ENCODE measurements at regions not wholly inside any gene's neighbourhood (a gene's known extent, or its start where the extent isn't known, plus 50 kb on each side); places are given as distances from the start of the nearest gene placed in this dataset.
"Not testable (repeated sequence)": the region's sequence is repeated elsewhere in the genome, so short reads cannot be mapped to it uniquely, and the experiment has no call there.

DNA sequence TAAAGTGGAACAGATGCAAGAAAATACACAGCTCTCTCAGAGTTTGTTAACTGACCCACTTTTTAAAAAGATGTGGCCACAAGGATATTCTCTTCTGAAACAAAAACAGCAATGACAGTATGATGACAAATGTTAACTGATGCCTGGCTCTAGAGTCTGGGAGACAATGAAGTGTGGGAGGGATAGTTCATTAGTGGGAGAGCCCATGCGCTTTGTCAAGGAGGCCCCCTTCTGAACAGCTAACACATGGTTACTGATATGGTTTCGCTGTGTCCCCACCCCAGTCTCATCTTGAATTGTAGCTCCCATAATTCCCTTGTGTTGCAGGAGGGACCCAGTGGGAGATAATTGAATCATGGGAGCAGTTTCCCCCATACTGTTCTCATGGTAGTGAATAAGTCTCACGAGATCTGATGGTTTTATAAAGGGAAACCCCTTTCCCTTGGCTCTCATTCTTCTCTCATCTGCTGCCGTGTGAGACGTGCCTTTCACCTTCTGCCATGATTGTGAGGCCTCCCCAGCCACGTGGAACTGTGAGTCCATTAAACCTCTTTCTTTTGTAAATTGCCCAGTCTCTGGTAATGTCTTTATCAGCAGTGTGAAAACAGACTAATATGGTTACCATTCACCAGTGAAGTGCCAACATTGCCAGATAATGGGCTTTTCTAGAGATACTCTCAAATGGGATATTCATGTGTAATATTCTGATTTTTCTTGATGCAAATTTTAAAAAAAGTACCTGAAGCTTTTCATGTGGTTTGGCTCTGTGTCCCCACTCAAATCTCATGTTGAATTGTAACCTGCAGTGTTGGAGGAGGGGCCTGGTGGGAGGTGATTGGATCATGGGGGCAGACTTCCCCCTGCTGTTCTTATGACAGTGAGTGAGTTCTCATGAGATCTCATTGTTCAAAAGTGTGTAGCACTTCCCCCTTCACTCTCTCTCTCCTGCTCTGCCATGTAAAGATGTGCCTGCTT, 435.8 kb downstream of the SHISA9 start:
- not testable (repeated sequence) for DNase-seq (ENCODE audit: low read depth)

DNA sequence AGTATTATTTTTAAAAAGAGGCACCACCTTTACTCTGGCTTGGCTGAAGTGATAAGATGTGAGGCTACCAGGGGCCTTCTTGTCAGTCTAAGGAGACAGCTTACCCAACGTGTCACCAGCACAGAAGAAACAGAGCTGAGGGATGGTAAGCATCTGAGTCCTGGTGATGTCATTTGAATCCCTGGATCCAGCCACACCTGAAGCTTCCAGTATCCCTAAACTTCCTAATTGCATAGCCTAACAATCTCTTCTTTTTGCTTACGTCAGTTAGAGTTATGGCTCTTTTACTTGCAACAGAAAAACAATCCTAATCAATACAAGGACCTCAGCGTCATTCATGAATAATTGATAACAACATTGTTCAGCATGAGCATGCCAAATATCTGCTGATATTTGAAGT, 436.6 kb downstream of the SHISA9 start:
- no peak for DNase-seq (ENCODE audit: low read depth)

DNA sequence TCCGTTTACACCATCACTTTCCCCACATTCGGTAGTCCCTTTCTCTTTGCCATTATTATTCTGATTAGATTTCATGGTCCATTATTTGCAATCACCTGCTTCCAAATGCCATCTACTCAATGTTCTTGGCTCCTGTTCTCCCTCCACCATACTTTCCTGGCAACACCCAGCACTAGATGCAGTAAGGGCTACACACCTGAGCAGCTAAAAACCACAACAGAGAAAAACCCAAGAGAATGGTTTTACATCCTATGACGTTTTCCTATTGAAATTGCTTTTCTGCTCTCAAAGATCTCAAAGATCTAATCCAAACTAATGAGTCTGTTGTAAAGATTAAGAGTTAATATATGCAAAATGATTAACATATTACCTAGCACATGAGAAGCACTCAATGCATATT, 441.3 kb downstream of the SHISA9 start:
- no peak for DNase-seq (ENCODE audit: low read depth)

DNA sequence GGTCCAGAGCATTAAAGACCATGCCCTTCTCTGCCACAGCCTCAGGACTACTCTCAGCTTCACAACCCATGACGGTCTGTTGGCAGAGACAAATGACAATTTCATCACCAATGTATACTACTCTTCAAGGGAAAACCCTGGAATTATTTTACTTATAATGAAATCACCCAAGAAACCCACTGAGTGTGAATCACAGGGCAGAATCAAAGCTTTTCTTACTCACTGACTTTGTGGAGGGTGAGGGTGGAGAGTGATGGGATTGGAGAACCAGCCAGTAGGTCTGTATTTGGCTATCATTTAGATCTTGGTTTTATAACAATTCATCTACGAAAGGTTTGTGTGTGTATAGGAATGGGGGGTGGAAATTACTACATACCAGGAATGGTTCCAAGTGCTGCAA, 442.6 kb downstream of the SHISA9 start:
- no peak for DNase-seq (ENCODE audit: low read depth)

DNA sequence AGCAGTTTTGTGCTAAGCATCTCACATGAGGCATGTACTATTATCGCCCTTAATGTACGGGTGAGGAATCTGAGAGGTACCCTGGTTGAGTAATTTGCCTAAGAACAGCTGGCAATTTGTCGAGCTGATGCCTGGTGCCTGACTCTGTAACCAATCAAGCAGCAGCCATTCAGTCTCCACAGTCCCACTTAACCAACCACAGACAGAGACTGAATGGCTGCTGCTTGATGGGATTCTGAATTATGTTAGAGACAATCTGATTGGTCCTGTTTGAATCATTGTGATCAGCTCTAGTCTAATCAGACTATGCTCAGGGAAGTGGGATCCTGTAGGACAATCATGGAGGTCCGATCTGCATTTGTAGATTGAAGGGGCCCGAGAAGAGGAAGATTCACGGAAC, 447.0 kb downstream of the SHISA9 start:
- no peak for DNase-seq (ENCODE audit: low read depth)

DNA sequence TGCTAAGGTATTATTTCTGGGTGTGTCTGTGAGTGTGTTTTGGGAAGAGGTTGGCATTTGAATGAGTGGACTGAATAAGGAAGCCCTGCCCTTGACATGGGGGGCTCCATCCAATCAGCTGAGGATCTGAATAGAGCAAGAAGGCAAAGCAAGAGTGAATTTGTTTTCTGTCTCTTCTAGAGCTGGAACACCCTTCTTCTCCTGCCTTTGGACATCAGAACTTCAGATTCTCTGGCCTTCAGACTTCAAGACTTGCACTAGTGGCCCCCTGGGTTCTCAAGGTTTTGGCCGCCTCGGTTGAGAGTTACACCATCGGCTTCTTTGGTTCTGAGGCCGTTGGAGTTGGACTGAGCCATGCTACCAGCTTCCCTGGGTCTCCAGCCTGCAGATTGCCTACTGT, 448.6 kb downstream of the SHISA9 start:
- DNase-seq (ENCODE audit: low read depth), result no peak

DNA sequence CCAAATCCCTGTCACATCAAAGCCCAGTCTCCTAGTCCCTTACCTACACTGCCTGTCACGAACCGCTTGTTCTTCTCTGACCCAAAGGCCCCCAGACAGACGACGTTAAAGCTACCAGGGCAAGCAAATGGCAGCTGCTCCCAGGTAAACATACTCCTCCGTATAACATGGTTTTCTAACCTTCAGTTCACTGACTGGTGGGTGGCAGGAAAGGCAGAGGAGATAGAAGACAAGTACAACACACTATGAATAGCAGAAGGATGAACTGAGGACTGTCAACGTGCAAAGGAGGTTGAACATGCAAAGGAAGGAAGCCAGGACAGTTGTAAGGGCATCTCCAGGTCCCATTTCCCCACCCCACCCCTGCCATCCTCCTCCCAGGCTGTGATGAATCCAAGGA, 449.8 kb downstream of the SHISA9 start:
- DNase-seq (ENCODE audit: low read depth), result no peak

DNA sequence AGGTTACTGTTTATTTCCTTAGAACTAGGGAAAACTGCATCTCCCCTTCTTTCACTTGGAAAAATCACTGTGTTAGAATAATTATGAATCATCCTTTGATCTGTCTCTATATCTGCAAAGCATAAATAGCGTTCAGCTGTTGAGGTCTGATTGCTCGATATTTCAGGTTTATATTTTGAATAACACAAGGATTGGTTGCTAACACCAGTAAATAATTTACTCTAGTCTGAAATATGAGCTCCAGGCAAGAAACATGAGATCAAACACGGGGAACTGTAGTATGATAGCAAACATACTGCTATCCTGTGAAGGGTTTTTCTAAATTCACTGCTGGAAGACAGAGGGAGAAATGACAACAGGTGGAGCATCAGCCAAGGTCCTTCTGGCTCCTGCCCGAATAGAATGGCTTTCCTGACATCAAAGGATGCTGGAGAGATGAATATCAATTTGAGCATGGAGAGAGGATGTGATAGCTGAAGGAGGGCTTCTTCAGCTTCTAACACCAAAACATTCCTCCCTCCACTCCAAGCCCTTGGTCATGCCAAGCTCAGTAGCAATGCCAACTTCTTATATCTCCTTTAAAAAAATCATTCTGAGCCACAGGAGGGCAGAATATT, 450.3 kb downstream of the SHISA9 start:
- DNase-seq (ENCODE audit: low read depth), result no peak

DNA sequence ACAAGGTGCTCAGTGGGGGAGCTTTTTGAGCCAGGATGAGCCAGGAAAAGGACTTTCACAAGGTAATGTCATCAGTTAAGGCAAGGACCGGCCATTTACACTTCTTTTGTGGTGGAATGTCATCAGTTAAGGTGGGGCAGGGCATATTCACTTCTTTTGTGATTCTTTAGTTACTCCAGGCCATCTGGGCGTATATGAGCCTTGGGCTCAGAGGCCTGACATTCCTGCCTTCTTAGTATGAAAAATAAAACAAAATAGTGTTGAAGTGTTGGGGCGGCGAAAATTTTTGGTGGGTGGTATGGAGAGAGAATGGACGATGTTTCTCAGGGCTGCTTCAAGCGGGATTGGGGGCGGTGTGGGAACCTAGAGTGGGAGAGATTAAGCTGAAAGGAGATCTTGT, 451.4 kb downstream of the SHISA9 start:
- DNase-seq (ENCODE audit: low read depth), result not testable (repeated sequence)

DNA sequence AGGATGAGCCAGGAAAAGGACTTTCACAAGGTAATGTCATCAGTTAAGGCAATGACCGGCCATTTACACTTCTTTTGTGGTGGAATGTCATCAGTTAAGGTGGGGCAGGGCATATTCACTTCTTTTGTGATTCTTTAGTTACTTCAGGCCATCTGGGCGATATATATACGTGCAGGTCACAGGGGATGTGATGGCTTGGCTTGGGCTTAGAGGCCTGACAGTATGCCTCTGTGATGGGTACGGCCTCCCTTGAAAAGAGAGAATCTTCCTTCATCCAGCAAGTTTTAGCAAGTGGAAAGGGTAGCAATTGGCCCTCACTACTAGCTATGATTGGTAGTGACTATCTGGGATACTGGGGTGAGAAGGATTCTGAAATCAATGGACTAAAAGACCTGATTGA, 456.4 kb downstream of the SHISA9 start:
- DNase-seq (ENCODE audit: low read depth), result not testable (repeated sequence)

DNA sequence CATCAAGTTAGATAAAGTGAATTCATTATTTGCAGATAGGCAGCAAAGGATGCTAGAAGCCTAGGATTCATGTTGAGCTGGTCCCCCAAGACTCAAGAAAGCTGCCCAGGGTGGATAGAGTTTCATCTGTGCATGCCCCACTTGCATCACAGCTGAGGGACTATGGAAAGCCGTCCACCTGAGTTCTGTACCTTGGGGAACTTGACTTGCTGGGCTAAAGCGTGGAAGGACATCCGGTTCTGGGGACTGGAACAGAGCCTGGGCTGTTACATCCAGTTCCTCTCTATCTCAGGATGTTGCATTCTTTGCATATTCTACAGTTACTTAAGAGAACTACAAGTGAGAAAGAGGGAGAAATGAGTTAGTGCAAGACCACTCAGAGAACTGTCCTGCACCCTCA, 458.4 kb downstream of the SHISA9 start:
- DNase-seq (ENCODE audit: low read depth), result no peak

DNA sequence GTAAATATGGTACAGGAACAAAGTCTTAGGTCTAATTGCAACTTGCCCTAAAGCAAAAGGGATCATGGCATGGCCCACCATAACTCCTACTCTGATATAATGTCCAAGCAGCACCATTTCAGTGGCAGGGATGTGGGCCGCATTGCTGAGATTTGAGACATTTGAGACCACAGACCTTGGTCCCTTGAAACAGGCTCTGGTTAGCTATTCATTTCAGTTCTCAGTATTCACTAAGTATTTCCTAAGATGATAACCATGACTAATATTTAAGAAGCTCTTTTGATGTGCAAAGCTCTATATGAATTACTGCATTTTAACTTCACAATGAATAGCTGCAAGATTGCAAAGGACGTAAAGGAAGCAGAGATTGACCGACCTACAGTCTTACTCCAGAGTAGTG, 471.0 kb downstream of the SHISA9 start:
- no peak for DNase-seq (ENCODE audit: low read depth)

DNA sequence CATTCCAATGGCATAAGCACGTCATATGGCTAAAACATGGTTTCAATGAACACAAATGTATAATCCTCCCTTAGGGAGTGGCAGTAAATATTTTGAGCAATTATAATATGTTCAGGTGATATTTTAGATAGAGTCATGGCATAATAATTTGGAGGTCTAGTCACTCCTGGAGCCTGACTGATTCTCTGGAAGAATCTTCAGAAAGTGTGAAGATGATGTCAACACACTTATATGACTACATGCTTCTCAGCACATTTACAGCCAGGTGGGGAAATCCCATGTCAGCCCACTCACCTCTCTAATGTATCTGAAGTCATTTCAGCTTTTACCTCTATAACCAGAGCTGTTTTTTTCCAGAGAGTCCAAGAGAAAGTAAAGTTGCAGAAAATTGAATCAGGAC, 474.8 kb downstream of the SHISA9 start:
- no peak for DNase-seq (ENCODE audit: low read depth)

DNA sequence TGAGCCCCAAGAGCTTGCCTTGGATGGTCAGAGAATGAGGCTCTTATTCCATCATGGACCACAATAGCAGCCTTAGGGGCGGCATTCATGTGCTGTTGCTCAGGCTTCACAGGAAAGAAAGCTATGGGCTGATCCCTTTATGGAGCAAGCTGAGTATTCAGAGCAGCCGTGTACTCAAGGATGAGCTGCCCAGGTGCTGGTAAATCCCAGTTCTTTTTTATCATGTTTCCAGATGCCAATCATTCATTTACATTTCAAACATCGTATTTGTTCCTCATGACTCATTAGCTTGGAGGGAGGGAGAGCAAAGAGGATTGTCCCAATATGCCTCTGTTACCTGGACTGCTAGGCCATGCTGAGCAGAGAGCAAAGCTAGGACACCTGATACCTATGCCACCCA, 475.7 kb downstream of the SHISA9 start:
- DNase-seq (ENCODE audit: low read depth), result no peak

DNA sequence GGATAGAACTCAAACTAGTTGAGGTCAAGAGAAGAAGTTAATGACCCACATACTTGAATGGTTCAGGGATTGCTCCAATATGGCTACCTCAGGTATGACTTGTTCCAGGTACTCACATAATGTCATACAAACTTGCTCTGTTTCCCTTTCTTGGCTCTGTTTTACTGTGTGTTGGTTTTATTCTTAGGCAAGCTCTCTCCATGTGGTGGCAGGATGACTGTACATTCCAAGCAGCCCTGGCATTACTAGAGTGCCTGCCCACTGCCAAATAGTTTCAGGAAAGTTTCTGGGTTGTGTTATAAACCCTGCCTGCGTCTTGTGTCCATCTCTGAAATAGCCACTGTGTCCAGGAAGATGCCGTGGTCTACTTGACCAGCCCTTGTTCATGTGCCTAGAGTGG, 476.8 kb downstream of the SHISA9 start:
- DNase-seq (ENCODE audit: low read depth), result no peak

DNA sequence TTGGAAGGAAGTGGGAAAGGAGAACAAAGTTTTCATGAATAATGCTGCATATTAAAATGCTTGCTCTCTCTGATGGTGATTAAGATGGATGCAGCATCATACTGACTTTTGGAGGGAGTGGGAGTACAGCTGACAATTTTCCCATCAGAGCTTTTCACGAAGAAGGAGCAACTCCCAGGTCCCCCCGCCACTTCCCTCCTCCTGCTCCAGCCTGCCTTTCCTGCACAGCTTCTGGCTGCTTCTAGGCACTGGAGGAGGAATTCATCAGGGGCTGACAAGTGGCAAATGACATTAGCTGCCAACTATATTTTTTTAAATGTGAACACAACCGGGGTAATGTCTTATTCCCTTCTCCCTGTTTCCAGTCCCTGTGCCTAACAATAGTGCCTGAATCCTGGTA, 477.9 kb downstream of the SHISA9 start:
- DNase-seq (ENCODE audit: low read depth), result no peak

DNA sequence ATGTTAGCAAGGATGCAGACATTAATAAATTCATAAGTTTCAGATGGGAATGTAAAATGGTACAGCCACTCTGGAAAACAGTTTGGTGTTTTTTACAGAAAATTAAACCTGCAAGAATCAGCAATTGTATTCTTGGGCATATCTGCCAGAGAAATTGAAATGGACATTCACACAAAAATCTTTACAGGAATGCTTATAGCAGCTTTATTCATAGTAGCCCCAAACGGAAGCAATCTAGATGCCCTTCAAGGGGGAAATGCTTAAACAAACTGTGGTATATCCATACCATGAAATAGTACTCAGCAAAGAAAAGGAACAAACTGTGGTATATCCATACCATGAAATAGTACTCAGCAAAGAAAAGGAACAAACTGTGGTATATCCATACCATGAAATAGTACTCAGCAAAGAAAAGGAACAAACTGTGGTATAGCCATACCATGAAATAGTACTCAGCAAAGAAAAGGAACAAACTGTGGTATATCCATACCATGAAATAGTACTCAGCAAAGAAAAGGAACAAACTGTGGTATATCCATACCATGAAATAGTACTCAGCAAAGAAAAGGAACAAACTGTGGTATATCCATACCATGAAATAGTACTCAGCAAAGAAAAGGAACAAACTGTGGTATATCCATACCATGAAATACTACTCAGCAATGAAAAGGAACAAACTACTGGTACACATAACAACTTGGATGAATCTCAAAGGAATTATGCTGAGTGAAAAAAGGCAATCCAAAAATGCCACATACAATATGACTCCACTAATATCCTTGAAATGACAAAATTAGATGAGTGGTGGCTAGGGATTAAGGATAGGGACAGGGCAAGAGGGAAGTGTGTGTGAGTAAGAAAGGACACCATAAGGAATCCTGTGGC, 484.0 kb downstream of the SHISA9 start:
- DNase-seq (ENCODE audit: low read depth), result not testable (repeated sequence)

DNA sequence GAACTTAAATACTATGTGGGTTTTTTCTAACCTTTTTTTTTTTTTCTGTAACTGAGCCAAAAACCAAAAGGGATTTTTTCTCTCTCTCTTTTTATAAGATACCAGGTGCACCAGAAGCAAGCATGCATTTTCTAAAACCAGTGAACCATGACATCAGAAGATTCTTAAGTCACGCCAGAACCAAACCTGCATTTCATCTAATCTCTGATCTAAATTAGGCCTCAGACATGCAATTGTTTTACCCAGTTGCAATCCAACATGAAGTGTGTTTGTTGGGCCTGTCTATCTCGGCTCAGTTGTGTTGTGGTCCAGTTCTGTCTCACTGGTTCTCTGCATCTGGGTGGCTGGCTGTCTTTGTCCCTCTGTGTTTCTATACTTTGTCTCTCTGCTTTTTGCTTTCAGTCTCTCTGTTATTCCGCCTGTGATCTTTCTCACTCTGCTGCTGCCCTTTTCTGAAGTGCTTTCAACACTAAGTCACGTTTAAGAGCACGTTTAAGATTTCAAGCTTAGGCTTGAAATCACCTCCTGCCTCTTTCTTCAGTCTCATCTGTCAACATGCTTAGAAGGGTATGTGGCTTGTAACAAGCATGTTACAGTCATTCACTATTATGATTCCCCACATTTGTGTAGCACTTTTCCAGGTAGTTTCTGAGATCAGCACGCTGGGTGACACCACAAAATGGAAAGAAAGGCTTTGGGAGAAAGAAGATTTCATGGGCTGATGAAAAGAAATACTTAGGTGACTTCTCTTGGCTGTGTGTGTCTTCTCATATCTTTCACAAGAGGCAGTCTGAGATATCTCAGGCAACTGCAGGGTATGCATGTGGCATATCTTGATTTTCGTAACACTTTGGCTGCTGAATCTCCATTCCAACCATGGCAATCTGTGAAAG, 488.9 kb downstream of the SHISA9 start:
- DNase-seq (ENCODE audit: low read depth), result no peak

DNA sequence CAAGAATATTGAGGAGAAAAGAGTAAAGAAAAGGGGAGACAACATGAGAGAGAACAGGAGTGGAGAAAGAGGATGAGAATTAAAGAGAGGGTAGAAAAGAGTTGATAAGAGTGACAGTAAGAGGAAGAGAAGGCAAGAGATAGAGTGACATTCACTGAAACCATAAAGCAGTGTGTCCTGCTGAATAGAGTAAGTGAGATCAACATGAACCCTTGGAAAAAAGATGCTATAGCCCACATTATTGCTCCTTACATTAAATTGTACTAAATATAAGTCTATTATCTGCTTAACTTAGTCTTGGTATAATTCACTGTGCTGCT, 489.5 kb downstream of the SHISA9 start:
- DNase-seq (ENCODE audit: low read depth), result no peak

DNA sequence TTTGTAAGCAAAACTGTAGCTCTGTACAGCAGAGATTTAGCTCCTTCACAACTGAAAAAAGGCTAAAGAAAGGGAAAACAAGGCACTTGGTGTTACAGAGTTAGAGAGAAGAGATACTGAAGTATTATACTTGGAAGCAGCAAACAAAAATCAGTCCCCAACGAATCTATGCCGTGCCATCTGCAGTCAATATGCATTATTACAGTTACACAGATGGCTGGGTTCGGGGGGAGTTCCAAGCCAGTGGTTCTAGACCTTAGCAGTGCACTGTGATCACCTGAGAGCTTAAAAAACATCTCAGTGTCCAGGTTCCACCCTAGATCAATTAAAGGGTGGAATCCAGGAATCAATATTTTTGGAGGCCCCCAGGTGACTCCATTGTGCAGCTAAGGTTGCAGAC, 489.9 kb downstream of the SHISA9 start:
- no peak for DNase-seq (ENCODE audit: low read depth)

DNA sequence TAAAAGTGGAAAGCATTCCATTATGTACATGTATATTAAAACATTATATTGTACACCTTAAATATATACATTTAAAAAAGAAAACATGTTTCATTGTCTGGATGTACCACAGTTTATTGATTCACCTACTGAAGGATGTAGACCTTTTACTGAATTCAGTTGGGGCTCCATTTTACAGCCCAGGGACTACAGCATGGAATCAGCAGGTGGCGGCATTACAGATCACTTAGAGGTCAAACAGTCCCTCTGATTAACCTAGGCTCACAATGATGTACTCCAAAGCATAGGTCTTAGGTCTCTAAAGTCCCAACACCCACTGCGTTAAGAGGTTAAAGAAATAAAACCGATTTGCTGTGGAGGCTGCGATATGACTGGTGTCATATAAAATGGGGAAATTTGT, 490.9 kb downstream of the SHISA9 start:
- no peak for DNase-seq (ENCODE audit: low read depth)

DNA sequence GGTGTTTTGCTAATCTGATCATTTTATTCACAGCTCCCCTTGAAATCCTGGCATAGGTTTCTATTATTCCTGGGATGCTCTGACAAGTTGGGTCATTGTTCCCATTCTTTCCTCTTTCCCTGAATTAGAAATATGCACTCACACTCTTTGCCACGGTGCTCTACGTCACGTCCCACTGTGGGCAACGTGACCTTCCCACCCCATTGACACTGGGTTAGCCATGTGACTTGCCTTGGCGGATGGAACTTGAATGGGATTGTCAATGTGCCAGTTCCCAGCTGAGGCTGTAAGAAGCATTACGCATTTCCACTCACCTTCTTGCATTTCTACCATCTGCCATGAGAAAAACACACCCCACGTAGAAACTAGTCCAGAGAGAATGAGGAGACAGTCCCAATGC, 492.4 kb downstream of the SHISA9 start:
- no peak for DNase-seq (ENCODE audit: low read depth)
